ENCODE measurements at regions not wholly inside any gene's neighbourhood (a gene's known extent, or its start where the extent isn't known, plus 50 kb on each side); places are given as distances from the start of the nearest gene placed in this dataset.
"Not testable (repeated sequence)": the region's sequence is repeated elsewhere in the genome, so short reads cannot be mapped to it uniquely, and the experiment has no call there.

DNA sequence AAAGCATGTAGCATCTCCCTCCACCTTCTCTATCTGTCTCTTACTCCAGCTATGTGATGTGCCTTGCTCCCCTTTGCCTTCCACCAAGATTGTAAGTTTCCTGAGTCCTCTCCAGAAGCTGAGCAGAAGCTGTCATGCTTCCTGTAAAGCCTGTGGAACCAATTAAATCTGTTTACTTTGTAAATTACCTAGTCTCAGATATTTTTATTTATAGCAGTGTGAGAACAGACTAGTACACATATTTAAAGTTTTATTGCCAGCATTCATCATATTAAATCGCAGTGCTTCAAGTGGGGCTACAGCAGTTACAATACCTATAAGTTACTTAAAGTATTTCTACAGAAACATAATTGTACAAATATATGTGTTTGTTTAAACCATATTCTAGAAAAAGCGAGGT, 973.1 kb downstream of the SLC16A7 start:
- DNase-seq = no peak

DNA sequence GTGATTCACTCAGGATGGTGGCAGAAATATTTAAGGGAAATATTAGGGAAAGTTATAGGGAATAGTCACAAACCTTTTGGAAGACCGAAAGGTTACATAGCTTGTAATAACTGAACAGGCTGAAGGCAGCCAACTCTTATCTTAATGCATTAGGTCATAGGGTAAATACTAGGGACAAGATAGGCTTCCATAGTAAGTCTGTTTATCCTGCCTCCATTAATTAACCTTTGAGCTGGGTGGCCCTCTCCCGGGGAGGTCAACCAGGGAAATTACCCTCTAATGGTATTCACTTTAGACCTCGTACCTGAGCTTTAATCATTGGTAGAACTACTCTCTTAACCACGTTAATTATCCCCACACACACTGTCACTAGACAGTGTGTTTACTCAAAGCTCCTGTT, 981.8 kb downstream of the SLC16A7 start:
- DNase-seq = no peak

DNA sequence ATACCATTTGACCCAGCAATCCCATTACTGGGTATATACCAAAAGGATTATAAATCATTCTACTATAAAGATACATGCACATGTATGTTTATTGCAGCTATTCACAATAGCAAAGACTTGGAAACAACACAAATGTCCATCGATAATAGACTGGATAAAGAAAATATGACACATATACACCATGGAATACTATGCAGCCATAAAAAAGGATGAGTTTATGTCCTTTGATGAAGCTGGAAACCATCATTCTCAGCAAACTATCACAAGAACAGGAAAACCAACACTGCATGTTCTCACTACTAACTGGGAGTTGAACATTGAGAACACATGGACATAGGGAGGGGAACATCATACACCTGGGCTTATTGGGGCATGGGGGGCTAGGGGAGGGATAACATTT, 991.8 kb downstream of the SLC16A7 start:
- DNase-seq = not testable (repeated sequence)

DNA sequence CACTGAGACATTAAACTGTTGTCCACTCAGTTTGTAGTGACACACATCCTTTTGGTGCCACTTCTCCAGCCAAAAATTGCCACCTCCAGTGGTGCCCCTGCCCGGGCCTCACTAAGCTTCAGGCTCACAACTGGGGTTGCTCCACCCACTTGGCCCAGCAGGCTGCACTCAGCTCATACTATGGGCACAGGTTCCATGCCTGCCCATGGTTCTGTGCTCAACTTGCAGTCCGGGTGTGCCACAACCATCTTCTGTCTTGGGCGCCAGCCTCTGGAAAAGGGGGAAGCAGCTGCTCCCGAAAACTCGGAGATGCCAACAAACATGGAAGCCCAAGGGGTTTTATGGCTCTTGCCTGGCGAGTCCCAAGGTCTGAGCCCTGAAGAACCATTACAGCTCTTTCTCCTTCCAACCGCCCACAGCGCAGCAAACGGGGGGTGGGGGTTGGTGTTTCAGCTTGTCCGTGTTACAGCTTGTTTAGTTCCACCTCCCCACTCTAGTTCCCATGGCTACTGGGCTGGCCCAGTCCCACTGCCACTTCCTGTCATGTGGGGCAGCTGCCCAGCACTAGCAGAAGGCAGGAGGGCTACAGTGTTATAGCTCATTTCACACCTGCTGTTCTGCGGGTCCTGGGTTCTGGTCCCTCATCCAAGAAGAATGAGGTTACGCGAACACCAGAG, 998.3 kb downstream of the SLC16A7 start:
- DNase-seq = no peak

DNA sequence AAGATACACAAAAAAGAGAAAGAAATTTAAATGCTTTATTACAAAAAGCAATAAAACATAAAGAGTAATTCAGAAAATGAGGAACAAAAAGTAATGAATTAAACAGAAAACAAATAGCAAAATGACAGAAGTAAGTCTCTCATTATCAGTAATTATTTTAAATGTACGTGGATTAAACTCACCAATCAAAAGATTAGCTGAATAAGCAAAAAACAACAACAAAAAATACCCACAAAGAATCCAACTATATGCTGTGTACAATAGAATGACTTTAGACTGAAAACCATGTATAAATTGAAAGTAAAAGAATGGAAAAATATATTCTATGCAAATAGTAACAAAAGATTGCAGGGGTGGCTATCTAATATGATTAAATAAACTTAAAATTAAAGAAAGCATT, 1006.8 kb downstream of the SLC16A7 start:
- no peak for DNase-seq

DNA sequence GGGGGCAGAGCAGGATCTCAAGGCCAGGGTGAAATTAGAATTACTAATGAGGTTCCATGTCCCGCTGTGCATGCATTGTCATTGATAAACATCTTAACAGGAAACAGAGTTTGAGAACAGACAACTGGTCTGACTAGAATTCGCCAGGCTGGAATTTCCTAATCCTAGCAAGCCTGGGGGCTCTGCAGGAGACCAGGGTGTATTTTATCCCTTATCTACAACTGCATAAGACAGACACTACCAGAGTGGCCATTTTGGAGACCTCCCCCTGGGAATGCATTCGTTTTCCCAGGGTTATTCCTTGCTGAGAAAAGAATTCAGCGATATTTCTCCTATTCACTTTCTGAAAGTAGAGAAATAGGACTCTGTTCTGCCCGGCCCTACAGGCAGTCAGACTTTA, 1007.6 kb downstream of the SLC16A7 start:
- DNase-seq = not testable (repeated sequence)

DNA sequence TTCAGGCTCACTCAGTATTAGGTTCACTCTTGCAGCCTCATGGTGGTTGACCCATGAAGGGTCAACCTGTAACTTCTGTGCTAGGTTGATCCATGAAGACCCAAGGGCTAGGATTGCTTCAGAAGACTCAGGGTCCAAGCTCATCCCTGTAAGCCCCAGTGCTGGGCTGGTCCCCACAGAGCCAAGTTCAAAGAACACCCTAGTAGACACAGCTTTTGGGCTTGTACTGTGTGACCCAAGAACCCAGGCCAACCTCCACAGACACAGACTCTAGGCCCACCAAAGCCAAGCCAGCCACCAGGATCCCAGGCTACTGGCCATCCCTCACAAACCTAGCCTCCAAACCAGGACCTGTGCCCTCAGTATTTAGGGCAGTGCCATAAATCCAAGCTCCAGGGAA, 1020.6 kb downstream of the SLC16A7 start:
- no peak for DNase-seq

DNA sequence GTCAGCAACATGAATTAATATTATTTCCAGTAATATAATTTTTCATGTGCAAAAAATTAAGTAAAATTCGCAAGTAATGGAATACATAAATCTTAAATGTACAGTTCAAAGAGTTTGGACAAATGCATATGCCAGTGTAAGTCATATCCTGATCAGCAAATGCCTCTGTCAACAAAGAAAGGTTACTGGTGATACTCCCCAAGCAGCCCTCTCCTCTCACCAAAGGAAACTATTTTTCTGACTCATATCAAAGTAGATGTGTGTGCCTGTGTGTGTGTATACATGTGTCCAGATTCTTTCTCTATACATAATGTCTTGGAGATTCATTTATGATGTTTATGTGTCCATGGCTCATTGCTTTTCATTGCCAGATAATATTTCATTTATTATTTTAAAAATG, 1035.0 kb downstream of the SLC16A7 start:
- no peak for DNase-seq

DNA sequence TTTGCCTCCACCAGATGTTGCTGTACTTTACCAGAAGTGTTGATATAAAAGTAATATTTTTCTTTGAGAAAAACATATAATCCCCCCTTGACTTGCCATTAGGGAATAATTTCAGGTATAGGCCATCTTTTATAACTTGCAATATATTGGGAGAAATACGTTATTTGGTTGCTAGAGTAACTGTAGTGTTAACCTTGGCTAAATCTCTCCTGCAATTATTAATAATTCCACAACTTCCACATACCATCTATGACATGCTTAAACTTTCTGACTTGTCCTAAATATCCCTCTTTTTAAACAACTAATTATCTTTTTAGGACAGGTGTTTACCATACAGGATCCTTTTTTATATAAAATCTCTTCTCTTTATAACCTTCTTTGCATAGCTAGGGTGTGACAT, 1048.2 kb downstream of the SLC16A7 start:
- no peak for DNase-seq

DNA sequence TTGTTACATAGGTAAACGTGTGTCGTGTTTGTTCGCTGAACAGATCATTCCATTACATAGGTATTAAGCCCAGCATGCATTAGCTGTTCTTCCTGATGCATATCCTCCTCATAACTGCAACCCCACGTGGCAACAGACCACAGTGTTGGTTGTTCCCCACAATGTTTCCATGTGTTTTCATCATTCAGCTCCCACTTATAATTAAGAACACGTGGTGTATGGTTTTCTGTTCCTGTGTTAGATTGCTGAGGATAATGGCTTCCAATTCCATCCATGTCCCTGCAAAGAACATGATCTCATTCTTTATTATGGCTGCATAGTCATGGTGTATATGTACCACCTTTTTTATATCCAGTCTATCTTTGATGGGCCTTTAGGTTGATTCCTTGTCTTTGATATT, 1071.1 kb downstream of the SLC16A7 start:
- DNase-seq = no peak

DNA sequence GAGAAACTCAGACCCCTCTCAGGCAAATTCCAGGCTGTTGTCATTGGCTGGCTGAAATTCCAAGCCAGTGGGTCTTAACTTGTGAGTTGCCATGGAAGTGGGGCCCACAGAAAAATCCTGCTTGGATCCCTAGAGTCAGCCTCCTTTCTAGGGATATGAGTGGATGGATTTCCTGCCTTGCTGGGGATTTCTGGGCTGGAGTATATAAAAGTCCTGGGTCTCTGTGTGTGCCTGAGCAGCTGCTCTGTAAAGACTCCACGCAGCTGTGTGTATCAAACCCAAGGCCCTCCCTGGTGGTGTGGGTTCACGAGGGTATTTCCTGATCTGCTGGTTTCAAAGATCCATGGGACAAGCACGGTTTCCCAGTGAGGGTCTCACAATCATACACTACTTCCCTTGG, 1077.1 kb downstream of the SLC16A7 start:
- no peak for DNase-seq

DNA sequence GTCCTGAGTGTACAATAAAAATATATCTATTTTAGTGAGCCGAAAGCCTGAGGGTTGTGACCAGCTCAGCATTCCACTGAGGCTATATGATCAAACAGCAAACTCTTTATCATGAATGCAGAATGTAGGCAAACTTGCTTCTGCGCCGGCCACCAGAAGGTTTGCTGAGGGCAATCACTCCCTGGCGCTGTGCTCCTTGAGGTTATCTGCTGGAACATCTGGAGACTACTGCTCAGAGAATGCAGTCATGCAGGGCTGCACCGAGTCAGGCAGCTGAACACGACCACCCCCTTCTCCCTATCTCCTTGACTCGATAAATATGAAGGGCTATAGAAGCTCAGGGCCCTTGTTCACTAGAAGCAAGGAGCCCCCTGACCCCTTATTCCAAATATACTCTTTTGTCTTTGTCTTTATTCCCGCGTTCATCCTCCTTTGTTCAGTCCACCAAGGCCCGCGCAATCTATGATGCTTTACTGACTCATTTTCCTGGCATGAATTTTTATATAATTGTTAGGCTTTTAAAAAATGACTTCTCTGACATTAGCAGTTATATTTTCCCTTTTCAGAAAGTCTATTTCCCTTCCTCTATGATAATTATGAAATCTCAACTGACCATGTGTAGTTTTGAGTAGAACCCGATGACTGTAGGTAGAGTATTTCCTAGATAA, 1089.3 kb downstream of the SLC16A7 start:
- no peak for DNase-seq

DNA sequence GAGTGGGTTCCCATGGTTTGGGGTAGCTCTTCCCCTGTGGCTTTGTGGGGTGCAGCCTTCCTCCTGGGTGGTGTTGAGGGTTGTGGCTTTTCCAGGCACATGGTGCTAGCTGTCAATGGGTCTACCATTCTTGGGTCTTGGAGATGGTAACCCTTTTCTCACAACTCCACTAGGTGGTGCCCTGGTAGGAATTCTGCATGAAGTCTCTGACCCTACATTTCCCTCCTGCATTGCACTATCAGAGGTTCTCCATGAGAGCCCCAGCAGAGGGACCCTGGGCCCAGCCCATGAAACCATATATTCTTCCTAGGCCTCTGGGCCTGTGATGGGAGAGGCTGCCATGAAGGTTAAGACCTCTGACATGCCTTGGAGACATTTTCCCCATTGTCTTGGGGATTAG, 1093.3 kb downstream of the SLC16A7 start:
- no peak for DNase-seq

DNA sequence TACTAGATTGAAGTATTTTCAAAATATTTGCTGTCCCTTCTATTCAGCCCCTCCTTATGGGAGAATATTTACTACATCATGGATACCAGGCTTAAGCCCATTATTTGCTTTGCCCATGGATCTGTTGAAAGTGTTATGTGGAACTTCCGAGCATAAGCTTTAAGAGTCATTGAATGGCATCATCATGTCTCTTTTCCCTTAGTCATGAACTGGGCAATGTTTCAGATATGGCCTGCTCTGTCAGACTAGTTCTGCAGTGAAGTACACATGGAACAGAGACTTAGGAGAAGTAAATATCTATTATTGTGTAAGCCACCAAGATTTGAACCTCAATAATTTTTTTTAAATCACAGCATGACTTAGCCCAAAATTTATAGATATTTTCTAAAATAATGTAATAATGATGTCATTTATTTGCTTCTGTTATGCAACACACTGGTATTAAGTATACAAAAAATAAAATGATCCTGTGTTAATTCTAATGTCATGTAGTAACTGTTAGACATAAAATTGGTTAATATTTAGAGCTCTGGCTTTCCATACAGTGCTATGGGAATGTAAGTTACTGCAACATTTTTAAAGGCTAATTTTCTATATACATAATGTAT, 1097.3 kb downstream of the SLC16A7 start:
- DNase-seq = no peak

DNA sequence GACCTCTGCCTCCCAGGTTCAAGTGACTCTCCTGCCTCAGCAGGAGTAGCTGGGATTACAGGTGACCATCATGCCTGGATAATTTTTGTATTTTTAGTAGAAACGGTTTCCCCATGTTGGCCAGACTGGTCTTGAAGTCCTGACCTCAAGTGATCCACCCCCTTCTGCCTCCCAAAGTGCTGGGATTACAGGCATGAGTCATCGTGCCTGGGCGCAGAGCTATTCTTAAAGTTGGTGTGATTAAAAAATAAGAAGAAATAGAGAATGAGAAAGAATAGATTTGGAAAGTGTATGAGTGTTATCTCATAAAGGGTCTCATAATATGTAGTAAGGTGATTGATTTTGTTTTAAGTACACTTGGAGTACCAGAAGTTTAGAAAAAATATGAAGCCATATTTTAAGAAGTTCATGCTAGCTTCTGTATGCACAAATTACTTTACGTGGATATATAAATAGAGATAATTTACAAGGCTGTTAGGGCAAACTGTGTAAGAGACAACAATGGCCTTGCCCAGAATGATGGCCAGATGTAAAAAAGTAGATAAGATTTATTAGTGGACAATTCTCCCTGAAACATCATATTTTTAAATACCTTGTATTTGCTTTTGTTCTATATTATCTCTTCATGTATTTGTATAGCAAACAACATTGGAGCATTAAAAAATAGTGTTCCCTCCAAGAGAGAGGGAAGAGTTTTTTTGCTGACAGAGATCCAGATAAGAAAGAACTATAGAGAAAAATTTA, 1108.5 kb downstream of the SLC16A7 start:
- DNase-seq = no peak

DNA sequence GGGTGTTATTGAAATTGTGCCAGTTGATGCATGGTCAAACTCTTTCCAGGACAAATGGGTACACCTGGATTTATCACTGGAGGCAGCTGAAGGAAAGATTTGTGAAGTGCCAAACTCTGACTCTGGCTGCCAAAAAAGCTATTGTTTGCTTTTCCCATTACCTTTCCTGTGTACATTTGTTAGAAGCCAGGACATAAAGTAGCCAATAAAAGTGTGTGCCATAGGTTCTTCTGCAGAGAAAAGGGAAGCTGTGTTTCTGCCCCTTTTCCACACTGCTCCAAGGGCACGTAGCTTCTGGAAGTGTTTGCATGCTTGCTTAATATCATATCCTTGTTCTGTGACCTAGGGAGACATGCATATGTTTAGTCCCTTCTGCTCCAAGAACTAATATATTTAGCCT, 1114.4 kb downstream of the SLC16A7 start:
- DNase-seq = no peak

DNA sequence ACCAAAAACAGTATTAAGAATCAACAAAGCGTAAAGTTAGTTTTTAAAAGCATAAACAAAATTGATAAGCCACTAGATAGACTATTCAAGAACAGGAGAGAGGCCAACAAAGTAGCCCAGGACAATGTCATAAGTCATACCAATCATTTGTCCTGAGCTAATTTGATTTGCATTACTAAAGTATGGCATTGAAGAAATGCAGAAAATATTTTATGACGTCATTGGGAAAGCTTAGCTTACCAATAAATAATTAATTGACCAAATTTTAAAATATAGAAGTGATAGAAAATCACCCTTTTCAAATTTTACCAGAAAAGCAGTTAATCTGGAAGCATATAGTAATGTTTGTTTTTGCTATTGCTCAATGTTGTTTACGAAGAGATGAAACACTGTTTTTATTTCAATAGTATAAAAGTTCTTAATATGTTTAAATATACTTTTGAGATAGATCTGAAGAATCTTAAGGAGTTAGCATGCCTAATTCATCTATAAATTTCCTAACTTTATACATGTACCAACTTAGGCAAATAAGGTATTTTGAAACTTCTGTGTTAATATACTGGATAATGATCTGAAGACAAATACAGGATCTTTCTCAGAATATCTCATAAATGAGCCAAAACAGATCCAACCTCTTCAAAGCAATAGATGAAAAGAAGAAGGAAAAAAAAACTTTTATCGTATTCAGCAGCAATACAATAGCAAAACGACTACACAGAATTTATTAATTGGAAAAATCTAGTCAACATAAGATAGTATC, 1118.5 kb downstream of the SLC16A7 start:
- DNase-seq = no peak

DNA sequence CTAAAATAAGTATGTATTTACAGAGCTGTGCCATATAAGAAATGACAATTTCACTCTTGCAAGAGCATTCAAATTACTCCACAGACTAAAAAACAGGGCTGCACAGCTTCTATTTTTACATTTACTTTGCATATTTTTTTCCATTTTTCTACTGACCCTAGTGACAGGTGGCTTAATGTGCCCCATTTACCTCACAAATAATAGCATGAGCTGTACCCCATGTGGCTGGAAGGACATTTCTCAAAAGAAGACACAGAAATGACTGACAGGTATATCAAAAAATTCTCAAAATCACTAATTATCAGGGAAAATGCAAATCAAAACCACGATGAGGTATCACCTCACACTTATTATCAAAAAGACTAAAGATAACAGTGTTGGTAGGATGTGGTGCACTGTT, 1128.6 kb downstream of the SLC16A7 start:
- no peak for DNase-seq

DNA sequence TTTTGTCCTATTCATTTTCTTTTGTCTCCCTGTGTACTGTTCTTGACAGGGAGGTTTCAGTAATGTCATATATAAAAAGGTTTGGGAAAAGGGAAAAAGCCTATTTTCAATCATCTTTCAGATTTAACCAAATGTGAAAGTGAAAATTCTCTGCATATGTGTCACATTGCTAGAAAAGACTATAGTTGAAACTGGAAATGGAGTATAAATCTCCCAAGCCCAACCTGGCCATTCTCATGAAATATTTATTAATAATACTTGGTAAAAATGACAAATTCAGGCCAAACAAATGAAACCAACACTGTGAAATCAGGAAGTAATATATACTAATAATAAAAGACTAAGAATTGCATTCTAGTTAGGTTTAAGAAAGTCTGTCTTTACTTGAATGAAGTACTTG, 1129.2 kb downstream of the SLC16A7 start:
- DNase-seq = no peak

DNA sequence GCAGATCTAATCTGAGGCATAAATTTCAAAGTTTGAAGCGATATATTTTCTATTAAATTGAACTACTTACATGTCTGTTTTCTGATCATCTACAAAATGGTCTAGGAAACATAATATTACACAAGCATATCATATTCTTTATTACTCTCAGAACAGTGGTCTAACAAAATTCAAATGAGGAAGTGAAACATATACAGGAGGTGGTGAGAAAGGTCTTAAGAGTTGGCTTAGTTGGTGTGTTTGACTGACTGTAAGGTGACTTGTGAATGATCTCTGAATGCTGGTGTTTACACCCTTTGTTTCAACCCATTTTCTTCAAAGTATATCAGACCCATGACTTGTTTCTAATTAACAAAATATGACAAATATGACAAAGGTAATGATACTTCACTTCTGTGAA, 1156.8 kb downstream of the SLC16A7 start:
- no peak for DNase-seq

DNA sequence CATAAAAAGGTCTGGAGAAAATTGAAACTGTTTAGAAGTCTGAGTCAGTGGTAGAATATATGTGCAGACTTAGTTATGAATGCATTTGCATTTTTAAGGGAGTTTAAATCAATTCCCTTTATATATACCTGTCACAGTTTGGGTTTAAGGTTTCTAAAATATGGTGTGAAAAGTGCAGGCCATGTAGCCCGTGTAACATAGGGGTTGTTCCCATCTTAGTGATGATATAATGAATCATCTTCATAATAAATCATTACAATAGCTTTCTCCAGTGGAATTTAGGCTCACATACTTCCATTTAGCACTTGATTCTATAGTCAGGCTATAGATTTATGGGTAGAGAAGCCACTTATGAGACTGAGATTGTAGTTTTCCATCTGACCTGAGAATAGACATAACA, 1162.4 kb downstream of the SLC16A7 start:
- DNase-seq = no peak

DNA sequence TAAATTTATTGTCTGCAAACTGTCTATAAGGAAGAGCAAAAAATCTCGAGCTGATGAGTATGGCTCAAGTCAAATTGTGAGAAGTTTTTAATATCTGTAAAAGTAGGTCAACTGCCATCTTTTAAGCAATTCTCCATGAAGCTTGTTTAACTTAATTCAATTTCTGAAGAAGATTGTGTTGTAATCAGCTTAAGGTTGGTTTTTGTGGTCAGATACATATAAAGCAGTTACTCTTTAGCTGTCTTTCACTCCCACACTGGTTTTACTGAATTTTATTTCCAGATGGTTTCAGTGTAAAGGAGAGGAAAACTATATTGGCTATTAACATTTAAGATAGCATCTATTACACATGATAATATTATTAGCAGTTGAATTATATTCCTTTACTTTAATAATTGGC, 1165.1 kb downstream of the SLC16A7 start:
- DNase-seq = no peak

DNA sequence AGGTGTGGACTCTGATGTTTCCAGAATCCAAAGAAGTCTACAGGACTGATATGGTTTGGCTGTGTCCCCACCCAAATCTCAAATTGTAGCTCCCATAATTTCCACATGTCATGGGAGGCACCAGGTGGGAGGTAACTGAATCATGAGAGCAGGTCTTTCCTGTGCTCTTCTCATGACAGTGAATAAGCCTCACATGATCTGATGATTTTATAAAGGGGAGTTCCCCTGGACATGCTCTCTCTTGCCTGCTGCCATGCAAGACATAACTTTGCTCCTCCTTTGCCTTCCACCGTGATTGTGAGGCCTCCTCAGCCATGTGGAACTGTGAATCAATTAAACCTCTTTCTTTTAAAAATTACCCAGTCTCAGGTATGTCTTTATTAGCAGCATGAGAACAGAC, 1205.3 kb downstream of the SLC16A7 start:
- DNase-seq = not testable (repeated sequence)

Measured in CD4-positive, alpha-beta T cell treated with Interleukin-21 for 1 hour (primary cell).